Mammary epithelial cell (primary cell): ENCODE measurements at regions not wholly inside any gene's neighbourhood (a gene's known extent, or its start where the extent isn't known, plus 50 kb on each side); places are given as distances from the start of the nearest gene placed in this dataset.

ENCODE experiments used
- CTCF ChIP-seq, 2 donors: IDR thresholded peaks in 1 of 2; conservative IDR thresholded peaks in 1 of 2; 2 replicates each; pipeline ENCODE4 v1.5.1; 2011 to 2012; ENCODE audit warnings: inconsistent platforms in 2 of 2, low read length in 2 of 2, mild to moderate bottlenecking in 2 of 2, control low read depth in 1 of 2, low read depth in 1 of 2; ENCODE audit not compliant: insufficient read depth in 1 of 2; ENCODE audit errors: extremely low read depth in 1 of 2
- EZH2 ChIP-seq: IDR thresholded peaks from 2 replicates; pipeline ENCODE4 v1.6.1; 2012; ENCODE audit warnings: low read length, inconsistent platforms, borderline replicate concordance

GRCh38 chr10:110446277-110446676 lies 51.4 kb upstream of the DUSP5 start:
- TF ChIP-seq EZH2 (no peak), CTCF (conservative IDR thresholded peaks at IDR 0.05 in 1 of 2, IDR thresholded peaks at IDR 0.05 in 1 of 2; ENCODE audit: extremely low read depth in 1 of 2, insufficient read depth in 1 of 2, low read depth in 1 of 2, low read length in 2 of 2) (no peak)
